Memory B cell (primary cell): ENCODE measurements at regions not wholly inside any gene's neighbourhood (a gene's known extent, or its start where the extent isn't known, plus 50 kb on each side); places are given as distances from the start of the nearest gene placed in this dataset.
"Not testable (repeated sequence)": the region's sequence is repeated elsewhere in the genome, so short reads cannot be mapped to it uniquely, and the experiment has no call there.

Source experiments
- ATAC-seq: fragments of 150-1000 bp; cut with Tn5 transposase; 2 replicates; pipeline ENCODE4 v1.10.0; 2021; ENCODE audit warnings: low read depth, mild to moderate bottlenecking, moderate library complexity
- DNase-seq, 2 donors: peaks; one replicate each; pipeline ENCODE4 v3.0.0; 2022; ENCODE audit warnings: low spot score in 2 of 2
- H3K27ac Mint-ChIP-seq: one replicate; pipeline ENCODE4 v1.8.0; 2022; ENCODE audit warnings: mild to moderate bottlenecking, moderate library complexity, mixed read lengths
- H3K27me3 Mint-ChIP-seq: one replicate; pipeline ENCODE4 v1.8.0; 2022; ENCODE audit warnings: mixed read lengths
- H3K36me3 Mint-ChIP-seq: one replicate; pipeline ENCODE4 v1.8.0; 2022; ENCODE audit warnings: mild to moderate bottlenecking, mixed read lengths
- H3K4me1 Mint-ChIP-seq: one replicate; pipeline ENCODE4 v1.8.0; 2022; ENCODE audit warnings: mixed read lengths
- H3K4me3 Mint-ChIP-seq: one replicate; pipeline ENCODE4 v1.8.0; 2022; ENCODE audit warnings: mild to moderate bottlenecking, moderate library complexity, mixed read lengths
- H3K9me3 Mint-ChIP-seq: one replicate; pipeline ENCODE4 v1.8.0; 2022; ENCODE audit warnings: mixed read lengths

DNA sequence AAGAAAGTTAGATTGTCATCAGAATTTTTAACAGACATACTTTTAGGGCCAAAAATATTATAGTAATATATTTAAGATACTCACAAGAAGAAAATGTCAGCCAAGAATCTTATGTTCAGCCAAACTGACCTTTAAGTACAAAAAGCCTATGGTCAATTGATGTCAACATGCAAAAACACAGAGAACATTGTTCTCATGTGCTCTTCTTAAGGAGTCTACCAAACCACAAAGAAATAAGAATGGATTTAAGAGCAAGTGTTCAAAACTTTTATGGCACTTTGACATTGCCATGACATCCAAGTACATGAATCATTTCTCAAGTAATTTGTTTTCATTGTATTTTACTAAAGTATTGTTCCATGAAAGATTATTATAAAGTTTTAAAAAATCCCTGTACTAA lies 180.4 kb downstream of the TMEM26 start:
- no peak for DNase-seq
- no peak for ATAC-seq
- Mint-ChIP-seq H3K36me3 (no peaks in the 10 kb centered on the region), H3K4me1 (no peaks in the 10 kb centered on the region), H3K27me3 (peaks cover 6% of the 10 kb centered on the region), H3K4me3 (no peak overlapping the region), H3K27ac (no peak overlapping the region), H3K9me3 (no peaks in the 10 kb centered on the region)

DNA sequence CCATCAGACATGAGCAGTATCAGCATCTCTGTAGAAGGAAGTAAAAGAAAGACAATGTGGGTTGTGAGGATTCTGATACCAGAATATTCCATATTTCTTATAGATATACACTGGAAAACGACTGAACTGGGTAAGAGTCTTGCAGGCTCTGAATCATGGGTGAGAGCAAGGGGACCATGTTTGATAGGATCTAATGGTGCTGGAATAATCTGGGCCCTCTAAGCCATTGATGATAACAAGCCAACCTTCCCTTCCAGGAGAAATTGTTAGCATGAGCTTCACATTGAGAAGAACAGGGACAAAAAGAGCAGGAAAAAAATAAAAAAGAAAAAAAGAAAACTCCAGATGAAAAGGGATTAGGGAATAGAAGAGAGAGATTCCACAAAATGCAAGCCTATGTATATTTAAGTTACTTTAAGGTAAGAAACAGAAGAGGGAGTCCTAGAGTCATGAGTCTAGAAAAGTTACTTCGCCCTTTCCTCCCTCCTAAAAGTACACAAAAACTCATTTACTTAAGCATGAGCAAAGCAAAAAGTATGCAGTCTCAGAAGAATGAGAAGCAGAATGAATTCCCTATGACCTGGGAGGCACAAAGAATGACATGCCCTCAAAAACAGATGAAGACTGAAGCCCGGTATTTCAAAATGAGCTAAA lies 181.9 kb downstream of the TMEM26 start:
- Mint-ChIP-seq H3K36me3 (no peaks in the 10 kb centered on the region), H3K27ac (no peak overlapping the region), H3K4me1 (no peaks in the 10 kb centered on the region), H3K27me3 (peaks cover 6% of the 10 kb centered on the region), H3K9me3 (no peaks in the 10 kb centered on the region), H3K4me3 (no peak overlapping the region)
- ATAC-seq (no peak), DNase-seq (no peak)

DNA sequence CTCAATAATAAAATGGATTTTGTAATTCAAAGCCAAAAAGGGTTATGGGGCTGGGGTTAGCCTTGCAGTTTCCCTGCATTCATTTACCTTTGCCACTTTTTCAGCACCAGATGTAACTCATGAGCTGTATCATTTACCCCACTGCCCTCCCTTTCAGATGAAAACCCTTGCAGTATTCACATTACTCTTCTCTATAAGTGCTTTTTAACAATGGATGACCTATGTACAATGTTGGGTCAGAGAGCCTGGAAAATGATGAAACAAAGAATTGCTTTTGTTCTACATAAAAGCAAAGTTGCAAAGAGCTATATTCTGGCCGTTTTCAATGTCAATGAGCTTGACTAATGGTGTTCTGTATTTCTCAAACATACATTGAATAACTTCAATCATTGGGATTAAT lies 189.7 kb downstream of the TMEM26 start:
- Mint-ChIP-seq H3K4me3 (no peak overlapping the region), H3K27me3 (peaks cover 12% of the 10 kb centered on the region), H3K4me1 (no peaks in the 10 kb centered on the region), H3K36me3 (no peaks in the 10 kb centered on the region), H3K9me3 (peaks cover 6% of the 10 kb centered on the region), H3K27ac (no peak overlapping the region)
- ATAC-seq (no peak), DNase-seq (no peak)

DNA sequence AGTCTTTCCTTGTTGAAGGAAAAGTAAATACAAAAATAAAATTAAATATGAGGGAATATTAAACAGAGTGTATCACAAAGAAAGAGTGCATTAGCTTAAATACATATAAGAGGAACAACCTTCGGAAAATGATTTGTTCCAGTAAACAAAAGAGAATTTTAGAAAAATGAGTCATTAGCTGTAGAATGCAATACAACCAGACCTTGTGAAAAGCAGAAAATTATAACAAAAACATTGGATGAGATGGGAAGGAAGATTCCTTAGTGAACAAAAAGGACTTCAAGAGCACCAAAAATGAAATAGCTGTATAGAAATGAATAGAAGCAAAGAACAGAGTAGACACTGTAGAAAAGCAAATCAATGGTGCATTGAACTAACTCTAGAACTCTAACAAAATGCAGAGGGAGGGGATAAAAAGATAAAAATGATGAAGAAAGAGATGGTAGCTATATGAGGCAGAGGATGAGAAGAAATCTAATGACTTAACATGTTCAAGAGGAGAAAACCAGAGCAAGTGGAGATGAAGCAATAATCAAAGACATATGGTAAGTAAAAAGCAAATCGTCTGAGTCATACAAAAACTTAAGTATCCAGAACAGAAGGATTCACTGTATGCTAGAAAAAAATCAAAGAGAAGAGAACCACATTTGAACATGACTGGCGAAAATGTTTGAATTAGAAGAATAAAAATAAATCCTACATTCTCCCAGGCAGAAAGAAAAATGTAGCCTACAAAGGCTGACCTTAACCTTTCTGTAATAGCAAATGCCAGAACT lies 190.5 kb downstream of the TMEM26 start:
- no peaks in the 10 kb centered on the region for H3K4me1 Mint-ChIP-seq
- no peak overlapping the region for H3K27ac Mint-ChIP-seq
- ATAC-seq (no peak), DNase-seq (no peak)
- peaks cover 6% of the 10 kb centered on the region for H3K9me3 Mint-ChIP-seq
- H3K27me3 Mint-ChIP-seq = peaks cover 12% of the 10 kb centered on the region
- H3K36me3 Mint-ChIP-seq = no peaks in the 10 kb centered on the region
- no peak overlapping the region for H3K4me3 Mint-ChIP-seq

DNA sequence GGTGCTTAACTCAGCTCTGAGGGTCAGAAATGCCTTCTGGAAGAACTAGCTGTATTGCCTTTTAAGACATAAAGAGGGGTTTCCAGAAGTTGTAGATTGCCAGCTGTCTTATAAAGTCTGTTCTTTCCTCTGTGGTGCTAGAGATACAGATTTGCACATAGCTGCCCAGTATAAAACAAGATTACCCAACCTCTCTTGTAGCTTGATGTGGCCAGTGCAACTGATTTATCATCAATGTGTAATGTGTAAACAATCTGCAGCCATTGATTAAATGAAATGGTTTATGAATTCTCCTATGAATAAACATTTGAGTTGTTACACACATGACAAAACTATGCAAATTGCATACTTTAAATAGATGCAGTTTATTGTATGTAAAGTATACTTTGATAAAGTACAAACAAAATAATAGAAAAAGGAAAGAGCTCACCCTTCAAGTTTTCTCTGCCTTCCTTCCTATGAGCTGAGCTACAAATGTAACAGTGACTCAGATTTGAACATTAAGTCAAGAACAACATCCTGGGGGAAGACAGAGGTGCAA lies 195.2 kb downstream of the TMEM26 start:
- Mint-ChIP-seq H3K4me3 (no peak overlapping the region), H3K9me3 (peaks cover 9% of the 10 kb centered on the region), H3K4me1 (no peaks in the 10 kb centered on the region), H3K27me3 (peaks cover 13% of the 10 kb centered on the region), H3K36me3 (no peaks in the 10 kb centered on the region), H3K27ac (no peak overlapping the region)
- no peak for ATAC-seq
- DNase-seq = no peak

DNA sequence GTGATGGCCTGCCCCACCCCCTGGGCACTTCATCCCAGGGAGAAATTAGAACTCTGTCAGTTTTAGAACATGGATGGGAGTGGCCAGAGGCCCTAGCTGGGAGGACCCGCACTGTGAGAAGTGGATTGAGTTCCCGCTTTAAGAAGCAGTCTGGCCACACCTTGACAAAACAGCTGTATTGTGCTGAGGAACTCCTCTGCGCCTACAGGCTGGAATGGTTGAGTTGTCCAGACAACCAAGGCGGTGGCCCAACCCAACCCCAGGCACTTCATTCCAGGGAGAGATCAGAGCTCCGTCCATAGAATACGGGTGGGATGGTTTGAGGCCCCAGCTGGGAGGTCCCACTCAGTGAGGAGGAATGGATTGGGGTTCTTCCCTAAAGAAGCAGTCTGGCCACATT lies 196.0 kb downstream of the TMEM26 start:
- H3K9me3 Mint-ChIP-seq = peaks cover 11% of the 10 kb centered on the region
- H3K36me3 Mint-ChIP-seq = no peaks in the 10 kb centered on the region
- no peaks in the 10 kb centered on the region for H3K4me1 Mint-ChIP-seq
- ATAC-seq = no peak
- H3K27me3 Mint-ChIP-seq = peaks cover 10% of the 10 kb centered on the region
- H3K4me3 Mint-ChIP-seq = no peak overlapping the region
- DNase-seq = no peak
- no peak overlapping the region for H3K27ac Mint-ChIP-seq

DNA sequence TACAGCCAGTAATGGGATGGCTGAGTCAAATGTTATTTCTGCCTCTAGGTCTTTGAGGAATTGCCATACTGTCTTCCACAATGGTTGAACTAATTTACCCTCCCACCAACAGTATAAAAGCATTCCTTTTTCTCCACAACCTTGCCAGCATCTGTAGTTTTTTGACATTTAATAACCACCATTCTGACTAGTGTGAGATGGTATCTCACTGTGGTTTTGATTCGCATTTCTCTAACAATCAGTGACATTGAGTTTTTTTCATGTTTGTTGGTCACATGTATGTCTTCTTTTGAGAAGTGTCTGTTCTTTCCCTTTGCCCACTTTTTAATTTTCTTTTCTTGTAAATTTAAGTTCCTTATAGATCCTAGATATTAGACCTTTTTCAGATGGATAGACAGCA lies 200.9 kb downstream of the TMEM26 start:
- not testable (repeated sequence) for H3K27ac Mint-ChIP-seq, ATAC-seq, H3K27me3 Mint-ChIP-seq, H3K4me3 Mint-ChIP-seq, DNase-seq, H3K36me3 Mint-ChIP-seq, H3K4me1 Mint-ChIP-seq
- H3K9me3 Mint-ChIP-seq = peaks cover 11% of the 10 kb centered on the region

DNA sequence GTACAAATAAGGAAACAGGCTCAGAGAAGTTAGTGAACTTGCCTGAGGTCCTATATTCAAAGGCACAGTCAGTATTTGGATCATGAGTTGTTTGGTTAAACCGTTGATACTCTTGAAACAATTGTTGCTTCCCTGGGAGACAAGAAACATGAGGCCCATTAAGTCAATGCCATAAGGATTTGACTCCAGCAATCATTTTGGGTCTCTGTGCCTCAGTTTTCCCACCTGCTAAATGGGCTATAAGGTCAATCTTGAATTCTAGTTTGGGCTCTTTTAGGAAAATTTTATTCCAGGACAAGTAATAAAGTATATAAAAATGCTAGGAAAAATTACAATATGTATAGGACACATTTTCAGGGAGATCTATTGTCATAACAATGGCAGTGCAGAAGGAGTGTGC lies 202.1 kb downstream of the TMEM26 start:
- Mint-ChIP-seq H3K27me3 (peaks cover 6% of the 10 kb centered on the region), H3K4me1 (no peaks in the 10 kb centered on the region), H3K9me3 (peaks cover 11% of the 10 kb centered on the region), H3K4me3 (no peak overlapping the region), H3K27ac (no peak overlapping the region), H3K36me3 (no peaks in the 10 kb centered on the region)
- DNase-seq = no peak
- no peak for ATAC-seq

DNA sequence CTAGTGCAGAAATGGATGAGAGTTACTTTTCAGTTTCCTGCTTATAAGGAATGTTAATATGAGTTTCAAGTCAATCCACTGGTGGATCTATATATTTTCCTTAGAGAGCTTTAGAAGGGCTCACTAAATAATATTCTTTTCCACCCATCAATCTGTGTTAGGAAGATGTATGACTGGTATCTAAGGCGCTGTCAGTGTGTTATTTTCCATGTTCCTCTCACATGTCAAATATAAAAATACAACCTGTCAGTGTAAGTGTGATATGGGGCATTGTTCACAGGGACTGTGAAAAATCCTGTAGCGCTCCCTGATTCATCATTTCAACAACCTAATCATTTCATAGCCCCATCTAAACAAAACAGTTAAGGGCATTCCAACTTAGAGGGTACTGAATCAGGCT lies 203.1 kb downstream of the TMEM26 start:
- Mint-ChIP-seq H3K36me3 (no peaks in the 10 kb centered on the region), H3K9me3 (peaks cover 11% of the 10 kb centered on the region), H3K27ac (no peak overlapping the region), H3K27me3 (peaks cover 6% of the 10 kb centered on the region), H3K4me3 (no peak overlapping the region), H3K4me1 (no peaks in the 10 kb centered on the region)
- DNase-seq = no peak
- ATAC-seq = no peak

DNA sequence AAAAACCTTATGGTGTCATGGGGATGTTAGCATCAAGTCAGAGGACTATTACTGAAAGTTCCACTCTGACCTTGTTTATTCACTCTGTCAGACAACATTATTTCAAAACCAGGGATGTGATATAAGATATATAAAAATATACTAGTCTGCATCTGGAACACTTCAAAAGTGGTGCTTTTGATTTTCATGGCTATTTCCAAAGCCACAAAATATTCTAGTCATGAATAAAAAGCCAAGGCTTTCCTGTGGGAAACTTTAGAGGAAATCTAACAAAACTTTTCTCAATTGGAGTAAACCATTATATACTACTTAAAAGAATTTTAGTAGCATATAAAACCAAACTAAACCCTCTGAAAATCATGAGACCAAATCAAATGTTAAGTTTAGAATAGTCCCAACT lies 205.2 kb downstream of the TMEM26 start:
- ATAC-seq = no peak
- Mint-ChIP-seq H3K4me1 (no peaks in the 10 kb centered on the region), H3K36me3 (no peaks in the 10 kb centered on the region), H3K4me3 (no peak overlapping the region), H3K27ac (no peak overlapping the region), H3K9me3 (peaks cover 1% of the 10 kb centered on the region), H3K27me3 (peaks cover 6% of the 10 kb centered on the region)
- no peak for DNase-seq

DNA sequence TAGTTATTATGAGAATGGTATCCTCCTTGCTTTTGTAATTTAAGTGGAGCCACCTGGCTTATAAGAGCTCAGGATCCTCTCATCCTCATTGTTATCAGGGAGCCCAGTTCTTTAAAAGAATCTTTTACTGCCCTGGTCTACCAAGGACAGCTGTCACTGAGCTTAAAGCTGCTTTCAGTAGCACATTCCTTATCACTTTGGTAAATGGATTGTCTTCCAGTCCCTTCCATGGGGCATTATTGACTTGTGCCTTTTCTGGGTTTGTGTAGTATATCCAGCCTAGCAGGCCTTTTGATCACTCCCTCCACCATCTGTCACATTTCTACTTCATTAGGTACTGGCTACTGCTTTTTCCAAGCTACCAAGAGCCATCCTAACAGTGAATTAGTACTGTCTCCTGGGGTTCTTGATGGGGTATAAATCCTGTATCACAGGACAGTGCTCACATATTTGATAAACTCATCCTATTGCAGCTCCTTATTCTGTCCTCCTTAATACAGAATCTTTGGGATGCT lies 208.9 kb downstream of the TMEM26 start:
- no peak overlapping the region for H3K27ac Mint-ChIP-seq
- no peak overlapping the region for H3K4me3 Mint-ChIP-seq
- no peak for DNase-seq
- ATAC-seq = no peak
- peaks cover 4% of the 10 kb centered on the region for H3K27me3 Mint-ChIP-seq
- no peaks in the 10 kb centered on the region for H3K36me3 Mint-ChIP-seq
- H3K9me3 Mint-ChIP-seq = no peaks in the 10 kb centered on the region
- no peaks in the 10 kb centered on the region for H3K4me1 Mint-ChIP-seq

DNA sequence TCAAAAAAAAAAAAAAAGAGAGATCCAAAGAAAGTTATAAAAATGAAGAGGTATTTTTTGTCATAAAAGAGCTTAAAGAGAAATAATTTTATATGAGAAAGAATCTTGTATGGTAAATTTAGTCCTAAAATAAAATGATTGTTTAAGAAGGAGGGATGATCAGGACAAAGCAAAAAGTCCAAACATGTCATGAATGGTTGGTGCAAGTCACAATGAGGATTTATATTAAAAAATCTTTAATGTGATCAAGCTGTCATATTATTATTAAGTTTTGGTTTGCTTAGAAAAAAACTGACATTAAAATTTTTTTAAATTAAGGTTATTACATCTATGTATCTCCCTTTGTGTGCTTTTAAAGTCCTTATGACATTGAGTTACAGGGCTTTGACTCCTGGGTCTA lies 220.4 kb downstream of the TMEM26 start:
- Mint-ChIP-seq H3K27ac (no peak overlapping the region), H3K9me3 (peaks cover 5% of the 10 kb centered on the region), H3K36me3 (no peaks in the 10 kb centered on the region), H3K27me3 (peaks cover 4% of the 10 kb centered on the region), H3K4me3 (no peak overlapping the region), H3K4me1 (no peaks in the 10 kb centered on the region)
- ATAC-seq (no peak), DNase-seq (no peak)

DNA sequence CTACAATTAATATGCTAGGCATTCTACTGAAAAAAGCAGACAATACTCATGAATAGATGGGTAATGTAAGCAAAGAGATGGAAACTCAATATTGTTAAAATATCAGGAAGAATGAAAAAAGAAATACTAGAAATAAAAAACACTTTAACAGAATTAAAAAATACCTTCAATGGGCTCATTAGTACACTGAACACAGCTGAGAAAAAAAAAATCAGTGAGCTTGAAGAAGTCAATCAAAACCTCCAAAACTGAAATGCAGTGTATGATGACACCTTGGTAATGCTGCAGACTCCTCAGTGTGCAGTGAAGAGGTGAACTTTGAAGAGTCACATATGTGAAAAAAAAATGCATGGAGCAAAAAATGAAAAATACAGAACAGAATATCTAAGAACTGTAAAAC lies 227.2 kb downstream of the TMEM26 start:
- Mint-ChIP-seq H3K36me3 (peaks cover 2% of the 10 kb centered on the region), H3K9me3 (peaks cover 15% of the 10 kb centered on the region), H3K27ac (no peak overlapping the region), H3K27me3 (peaks cover 7% of the 10 kb centered on the region), H3K4me3 (no peak overlapping the region), H3K4me1 (no peaks in the 10 kb centered on the region)
- ATAC-seq = no peak
- DNase-seq = no peak

DNA sequence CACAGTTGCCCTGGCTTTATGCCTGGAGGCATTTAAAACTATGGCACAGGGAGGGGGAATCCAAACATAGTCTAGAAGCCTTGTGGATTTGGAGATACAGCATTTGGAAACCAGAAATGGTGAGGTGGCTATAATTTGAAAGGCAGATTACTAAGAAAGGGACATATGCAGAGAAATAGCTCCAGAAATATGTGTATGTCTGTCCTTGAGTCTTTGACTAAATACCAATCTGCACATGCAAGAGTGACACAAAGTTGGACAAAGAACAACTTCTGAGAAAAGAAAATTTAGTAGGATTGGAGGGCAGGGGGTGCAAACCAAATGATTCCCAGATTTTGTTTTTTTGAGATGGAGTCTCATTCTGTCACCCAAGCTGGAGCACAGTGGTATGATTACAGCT lies 229.6 kb downstream of the TMEM26 start:
- no peak overlapping the region for H3K27ac Mint-ChIP-seq
- H3K9me3 Mint-ChIP-seq = peaks cover 11% of the 10 kb centered on the region
- DNase-seq (no peak), ATAC-seq (no peak)
- H3K36me3 Mint-ChIP-seq = peaks cover 2% of the 10 kb centered on the region
- no peaks in the 10 kb centered on the region for H3K4me1 Mint-ChIP-seq
- no peak overlapping the region for H3K4me3 Mint-ChIP-seq
- peaks cover 8% of the 10 kb centered on the region for H3K27me3 Mint-ChIP-seq
